HG03520 (cell line): ENCODE measurements at regions not wholly inside any gene's neighbourhood (a gene's known extent, or its start where the extent isn't known, plus 50 kb on each side); places are given as distances from the start of the nearest gene placed in this dataset.

ENCODE experiments used
- ATAC-seq: cut with Tn5 transposase; IDR thresholded peaks from one replicate; pipeline ENCODE4 v1.9.1; 2021; ENCODE audit warnings: mild to moderate bottlenecking, moderate library complexity; ENCODE audit not compliant: unreplicated experiment

- ATAC-seq = no peak
Measured at GRCh38 chr13:107018285-107018684, 450.3 kb upstream of the ARGLU1 start.

- no peak for ATAC-seq
Measured at GRCh38 chr13:107006661-107007060, 438.7 kb upstream of the ARGLU1 start.

- no peak for ATAC-seq
Measured at GRCh38 chr13:107005577-107005976, 437.6 kb upstream of the ARGLU1 start.

GRCh38 chr13:107003911-107004310, 436.0 kb upstream of the ARGLU1 start:
- no peak for ATAC-seq

- no peak for ATAC-seq
Measured at GRCh38 chr13:106998664-106999063, 430.7 kb upstream of the ARGLU1 start.

- ATAC-seq = no peak
Measured at GRCh38 chr13:106997696-106998095, 429.8 kb upstream of the ARGLU1 start.

- no peak for ATAC-seq
Measured at GRCh38 chr13:106996867-106997618, 429.1 kb upstream of the ARGLU1 start.

GRCh38 chr13:106990594-106990993, 422.7 kb upstream of the ARGLU1 start:
- no peak for ATAC-seq

- no peak for ATAC-seq
Measured at GRCh38 chr13:106989876-106990275, 421.9 kb upstream of the ARGLU1 start.

- ATAC-seq = no peak
Measured at GRCh38 chr13:106987427-106987785, 419.5 kb upstream of the ARGLU1 start.

GRCh38 chr13:106986687-106987426, 418.9 kb upstream of the ARGLU1 start:
- ATAC-seq = no peak

GRCh38 chr13:106986033-106986484, 418.1 kb upstream of the ARGLU1 start:
- no peak for ATAC-seq

- ATAC-seq = no peak
Measured at GRCh38 chr13:106985481-106985880, 417.5 kb upstream of the ARGLU1 start.

GRCh38 chr13:106981051-106981450, 413.1 kb upstream of the ARGLU1 start:
- ATAC-seq = no peak

GRCh38 chr13:106967391-106967790, 399.5 kb upstream of the ARGLU1 start:
- ATAC-seq = no peak

GRCh38 chr13:106963151-106963550, 395.2 kb upstream of the ARGLU1 start:
- ATAC-seq = no peak

- ATAC-seq = no peak
Measured at GRCh38 chr13:106961651-106962050, 393.7 kb upstream of the ARGLU1 start.

- ATAC-seq = no peak
Measured at GRCh38 chr13:106961216-106961615, 393.3 kb upstream of the ARGLU1 start.

GRCh38 chr13:106958621-106959048, 390.7 kb upstream of the ARGLU1 start:
- ATAC-seq = no peak

GRCh38 chr13:106942563-106942962, 374.6 kb upstream of the ARGLU1 start:
- no peak for ATAC-seq

- ATAC-seq = no peak
Measured at GRCh38 chr13:106941779-106942178, 373.8 kb upstream of the ARGLU1 start.

GRCh38 chr13:106927421-106927820, 359.5 kb upstream of the ARGLU1 start:
- ATAC-seq = no peak
